Endodermal cell (in vitro differentiated cells): ENCODE measurements at regions not wholly inside any gene's neighbourhood (a gene's known extent, or its start where the extent isn't known, plus 50 kb on each side); places are given as distances from the start of the nearest gene placed in this dataset.

Experiments used
- DNase-seq: peaks from one replicate; pipeline ENCODE4 v3.0.0-alpha.2; 2017
- H3K27ac ChIP-seq: 2 replicates; pipeline ENCODE4 v1.5.1; 2013; ENCODE audit warnings: mild to moderate bottlenecking, low read depth, low read length, moderate library complexity
- H3K27me3 ChIP-seq: 2 replicates; pipeline ENCODE4 v1.6.1; 2013; ENCODE audit warnings: mild to moderate bottlenecking, low read length, moderate library complexity; ENCODE audit not compliant: insufficient read depth, control insufficient read depth, poor library complexity, severe bottlenecking
- H3K36me3 ChIP-seq: 2 replicates; pipeline ENCODE4 v1.7.0; 2013; ENCODE audit warnings: mild to moderate bottlenecking, low read length, moderate library complexity; ENCODE audit not compliant: control insufficient read depth, insufficient read depth
- H3K4me1 ChIP-seq: one replicate; pipeline ENCODE4 v1.7.0; 2013; ENCODE audit warnings: low read length; ENCODE audit not compliant: control insufficient read depth, insufficient read depth
- H3K4me3 ChIP-seq: 2 replicates; pipeline ENCODE4 v1.5.1; 2013; ENCODE audit warnings: mild to moderate bottlenecking, low read length, moderate library complexity
- H3K9ac ChIP-seq: 2 replicates; pipeline ENCODE4 v1.6.1; 2013; ENCODE audit warnings: mild to moderate bottlenecking, low read length, moderate library complexity; ENCODE audit not compliant: poor library complexity, severe bottlenecking; ENCODE audit errors: extremely low read depth
- H3K9me3 ChIP-seq: 2 replicates; pipeline ENCODE4 v1.6.1; 2013; ENCODE audit warnings: mild to moderate bottlenecking, low read length, moderate library complexity; ENCODE audit not compliant: control insufficient read depth
- H3K27ac Mint-ChIP-seq: 2 replicates; pipeline ENCODE4 v1.8.0; 2020; ENCODE audit warnings: mixed read lengths
- H3K27me3 Mint-ChIP-seq: 2 replicates; pipeline ENCODE4 v1.8.0; 2021; ENCODE audit warnings: mild to moderate bottlenecking, mixed read lengths; ENCODE audit not compliant: insufficient read depth
- H3K36me3 Mint-ChIP-seq: 2 replicates; pipeline ENCODE4 v1.8.0; 2020; ENCODE audit warnings: low read depth, mixed read lengths
- H3K4me1 Mint-ChIP-seq: 2 replicates; pipeline ENCODE4 v1.8.0; 2020; ENCODE audit warnings: mixed read lengths
- H3K4me3 Mint-ChIP-seq: 2 replicates; pipeline ENCODE4 v1.8.0; 2020; ENCODE audit warnings: mild to moderate bottlenecking, moderate library complexity, mixed read lengths
- H3K9me3 Mint-ChIP-seq: 2 replicates; pipeline ENCODE4 v1.8.0; 2020; ENCODE audit warnings: mild to moderate bottlenecking, mixed read lengths
- CTCF ChIP-seq: fragments of 200-600 bp; sonication (generic); conservative IDR thresholded peaks from 2 replicates; pipeline ENCODE4 v1.5.0; 2021; ENCODE audit warnings: antibody characterized with exemption, mild to moderate bottlenecking
- WGBS, 2 experiments: methylation state at CpG; one replicate each; pipeline versions ENCODE4 v1.1.5 to v1.1.7; 2013; ENCODE audit warnings: missing lambda C conversion rate in 2 of 2, mixed read lengths in 1 of 2; ENCODE audit not compliant: insufficient coverage in 1 of 2, insufficient read length in 1 of 2; 5-methylcytosine and 5-hydroxymethylcytosine counted together

- Histone ChIP-seq H3K27ac (no peak overlapping the region), H3K9ac (no peak overlapping the region), H3K4me1 (no peaks in the 10 kb centered on the region), H3K9me3 (no peaks in the 10 kb centered on the region), H3K36me3 (no peaks in the 10 kb centered on the region), H3K27me3 (no peaks in the 10 kb centered on the region), H3K4me3 (no peak overlapping the region)
- Mint-ChIP-seq H3K36me3 (no peaks in the 10 kb centered on the region), H3K27me3 (no peaks in the 10 kb centered on the region), H3K4me1 (peaks cover 9% of the 10 kb centered on the region), H3K9me3 (no peaks in the 10 kb centered on the region), H3K27ac (no peak overlapping the region), H3K4me3 (no peak overlapping the region)
- no peak for DNase-seq
- no peak for TF ChIP-seq CTCF
- WGBS, 2 experiments = 81 to 93% methylated on average over 2 of the region's 2 CpGs
These were observed 1673.8 kb upstream of the AGA start for GRCh38 chr4:179116011-179116410.

GRCh38 chr4:179116581-179116980, 1674.3 kb upstream of the AGA start:
- Mint-ChIP-seq H3K4me3 (no peak overlapping the region), H3K4me1 (peaks cover 9% of the 10 kb centered on the region), H3K27ac (no peak overlapping the region), H3K27me3 (no peaks in the 10 kb centered on the region), H3K36me3 (no peaks in the 10 kb centered on the region), H3K9me3 (no peaks in the 10 kb centered on the region)
- H3K27me3 ChIP-seq = no peaks in the 10 kb centered on the region
- H3K9me3 ChIP-seq = no peaks in the 10 kb centered on the region
- DNase-seq = no peak
- 60 to 82% methylated on average over 1 to 2 of the region's 2 CpGs for WGBS, 2 experiments
- TF ChIP-seq CTCF = no peak
- H3K27ac ChIP-seq = no peak overlapping the region
- no peaks in the 10 kb centered on the region for H3K36me3 ChIP-seq
- H3K9ac ChIP-seq = no peak overlapping the region
- H3K4me3 ChIP-seq = no peak overlapping the region
- H3K4me1 ChIP-seq = no peaks in the 10 kb centered on the region

GRCh38 chr4:179123084-179123483, 1680.8 kb upstream of the AGA start:
- Histone ChIP-seq H3K4me3 (no peak overlapping the region), H3K4me1 (peaks cover 2% of the 10 kb centered on the region), H3K27ac (no peak overlapping the region), H3K9ac (no peak overlapping the region), H3K9me3 (no peaks in the 10 kb centered on the region), H3K27me3 (no peaks in the 10 kb centered on the region), H3K36me3 (no peaks in the 10 kb centered on the region)
- H3K27ac Mint-ChIP-seq = no peak overlapping the region
- no peak for DNase-seq
- whole genome bisulfite sequencing, 2 experiments = 98% methylated on average over 2 of the region's 2 CpGs; no CpG with 5 or more reads in 1 of the 2 experiments
- peaks cover 5% of the 10 kb centered on the region for H3K4me1 Mint-ChIP-seq
- no peaks in the 10 kb centered on the region for H3K9me3 Mint-ChIP-seq
- no peak overlapping the region for H3K4me3 Mint-ChIP-seq
- H3K36me3 Mint-ChIP-seq = no peaks in the 10 kb centered on the region
- H3K27me3 Mint-ChIP-seq = no peaks in the 10 kb centered on the region
- no peak for TF ChIP-seq CTCF
